Neutrophil (primary cell): ENCODE measurements at regions not wholly inside any gene's neighbourhood (a gene's known extent, or its start where the extent isn't known, plus 50 kb on each side); places are given as distances from the start of the nearest gene placed in this dataset.

Experiments used
- H3K27ac ChIP-seq: fragments of 200-600 bp; sonication (generic); 2 replicates; pipeline ENCODE4 v1.5.1; 2016; ENCODE audit warnings: mild to moderate bottlenecking, moderate library complexity
- H3K27me3 ChIP-seq: fragments of 200-600 bp; sonication (generic); 2 replicates; pipeline ENCODE4 v1.6.0; 2016; ENCODE audit warnings: mild to moderate bottlenecking
- H3K36me3 ChIP-seq: fragments of 200-600 bp; sonication (generic); 2 replicates; pipeline ENCODE4 v1.5.1; 2017
- H3K4me1 ChIP-seq, 2 experiments: fragments of 200-600 bp in 1 of 2; sonication (generic) in 1 of 2; 1 replicate in 1 of 2; 2 replicates in 1 of 2; pipeline versions ENCODE4 v1.5.1 to v1.6.1; 2013 to 2016; ENCODE audit warnings: low read depth in 1 of 2, low read length in 1 of 2, mild to moderate bottlenecking in 1 of 2, moderate library complexity in 1 of 2; ENCODE audit not compliant: control insufficient read depth in 1 of 2, insufficient read depth in 1 of 2
- H3K4me3 ChIP-seq, 2 experiments: fragments of 200-600 bp in 1 of 2; sonication (generic) in 1 of 2; 1 replicate in 1 of 2; 2 replicates in 1 of 2; pipeline ENCODE4 v1.5.1; 2013 to 2016; ENCODE audit warnings: low read depth in 1 of 2, low read length in 1 of 2, mild to moderate bottlenecking in 1 of 2, moderate library complexity in 1 of 2
- H3K9me3 ChIP-seq: fragments of 200-600 bp; sonication (generic); 2 replicates; pipeline ENCODE4 v1.5.1; 2016
- CTCF ChIP-seq: fragments of 200-600 bp; sonication (generic); IDR thresholded peaks from 2 replicates; pipeline ENCODE4 v1.5.1; 2016; ENCODE audit warnings: antibody characterized with exemption

- no peaks in the 10 kb centered on the region for H3K9me3 ChIP-seq
- no peak for TF ChIP-seq CTCF
- H3K27ac ChIP-seq, result no peak overlapping the region
- peaks cover 15% of the 10 kb centered on the region for H3K27me3 ChIP-seq
- H3K36me3 ChIP-seq, result no peaks in the 10 kb centered on the region
- no peaks in the 10 kb centered on the region for H3K4me1 ChIP-seq
- no peak overlapping the region for H3K4me3 ChIP-seq
Observed at GRCh38 chr10:44834131-44834530, 77.0 kb upstream of the TMEM72 start.

- Histone ChIP-seq H3K36me3 (no peaks in the 10 kb centered on the region), H3K27me3 (peaks cover 15% of the 10 kb centered on the region), H3K4me1 (no peaks in the 10 kb centered on the region), H3K9me3 (no peaks in the 10 kb centered on the region), H3K27ac (no peak overlapping the region), H3K4me3 (no peak overlapping the region)
- no peak for TF ChIP-seq CTCF
Observed at GRCh38 chr10:44835300-44835699, 75.8 kb upstream of the TMEM72 start.

GRCh38 chr10:44843484-44843883 is 67.7 kb upstream of the TMEM72 start:
- no peak overlapping the region for H3K4me3 ChIP-seq
- no peaks in the 10 kb centered on the region for H3K9me3 ChIP-seq
- no peaks in the 10 kb centered on the region for H3K4me1 ChIP-seq
- no peak for TF ChIP-seq CTCF
- H3K27ac ChIP-seq, result no peak overlapping the region
- H3K36me3 ChIP-seq, result no peaks in the 10 kb centered on the region
- H3K27me3 ChIP-seq, result peaks cover 13% of the 10 kb centered on the region

GRCh38 chr10:44845361-44846175 is 65.6 kb upstream of the TMEM72 start:
- Histone ChIP-seq H3K36me3 (no peaks in the 10 kb centered on the region), H3K4me3 (no peak overlapping the region), H3K27me3 (peaks cover 13% of the 10 kb centered on the region), H3K4me1 (no peaks in the 10 kb centered on the region), H3K9me3 (no peaks in the 10 kb centered on the region), H3K27ac (no peak overlapping the region)
- TF ChIP-seq CTCF, result no peak

- H3K9me3 ChIP-seq, result no peaks in the 10 kb centered on the region
- no peaks in the 10 kb centered on the region for H3K4me1 ChIP-seq
- TF ChIP-seq CTCF, result no peak
- no peaks in the 10 kb centered on the region for H3K36me3 ChIP-seq
- no peak overlapping the region for H3K27ac ChIP-seq
- H3K4me3 ChIP-seq, result no peak overlapping the region
- peaks cover 7% of the 10 kb centered on the region for H3K27me3 ChIP-seq
Observed at GRCh38 chr10:44847110-44847509, 64.0 kb upstream of the TMEM72 start.
